NCI-H1105 (cell line): ENCODE measurements at regions not wholly inside any gene's neighbourhood (a gene's known extent, or its start where the extent isn't known, plus 50 kb on each side); places are given as distances from the start of the nearest gene placed in this dataset.

Experiments
- DNase-seq: peaks from one replicate; lab custom pipeline; 2025; lab: John Stamatoyannopoulos, UW

DNA sequence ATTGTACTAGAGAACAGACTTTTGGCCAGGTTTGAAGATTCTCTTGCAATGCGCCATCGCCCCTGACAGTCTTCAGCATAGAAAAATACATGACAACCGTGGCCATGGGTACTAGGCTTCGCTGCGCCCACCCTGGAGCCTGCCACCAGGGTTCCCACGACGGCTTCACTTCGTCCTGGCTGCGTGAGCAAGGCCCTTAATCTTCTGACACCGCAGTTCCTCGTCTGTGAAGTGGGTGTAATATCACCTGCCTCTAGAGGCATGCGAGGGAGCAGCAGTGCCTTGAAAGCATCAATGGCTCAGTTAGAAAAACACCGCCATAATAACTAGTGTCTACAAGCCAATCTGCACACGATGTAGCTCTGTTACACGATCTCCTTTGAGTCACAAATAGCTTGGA lies 175.2 kb upstream of the HS6ST1 start:
- no peak for DNase-seq

DNA sequence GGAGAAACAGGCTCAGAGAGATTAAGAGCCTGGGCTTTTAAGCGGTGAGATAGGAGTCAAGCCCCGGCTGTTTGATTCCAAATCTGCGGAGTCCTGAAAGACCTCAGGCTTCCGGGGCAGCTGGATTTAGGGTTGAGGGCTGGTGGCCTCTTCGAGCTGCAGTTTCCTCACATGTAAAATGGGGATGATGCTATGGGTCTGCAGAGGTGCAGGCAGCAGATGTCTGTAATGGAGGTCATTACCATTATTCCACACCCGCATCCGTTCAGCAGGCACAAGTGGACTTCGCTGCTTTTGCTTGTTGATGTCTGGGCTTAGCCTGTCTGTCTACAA lies 175.6 kb upstream of the HS6ST1 start:
- DNase-seq, result no peak

DNA sequence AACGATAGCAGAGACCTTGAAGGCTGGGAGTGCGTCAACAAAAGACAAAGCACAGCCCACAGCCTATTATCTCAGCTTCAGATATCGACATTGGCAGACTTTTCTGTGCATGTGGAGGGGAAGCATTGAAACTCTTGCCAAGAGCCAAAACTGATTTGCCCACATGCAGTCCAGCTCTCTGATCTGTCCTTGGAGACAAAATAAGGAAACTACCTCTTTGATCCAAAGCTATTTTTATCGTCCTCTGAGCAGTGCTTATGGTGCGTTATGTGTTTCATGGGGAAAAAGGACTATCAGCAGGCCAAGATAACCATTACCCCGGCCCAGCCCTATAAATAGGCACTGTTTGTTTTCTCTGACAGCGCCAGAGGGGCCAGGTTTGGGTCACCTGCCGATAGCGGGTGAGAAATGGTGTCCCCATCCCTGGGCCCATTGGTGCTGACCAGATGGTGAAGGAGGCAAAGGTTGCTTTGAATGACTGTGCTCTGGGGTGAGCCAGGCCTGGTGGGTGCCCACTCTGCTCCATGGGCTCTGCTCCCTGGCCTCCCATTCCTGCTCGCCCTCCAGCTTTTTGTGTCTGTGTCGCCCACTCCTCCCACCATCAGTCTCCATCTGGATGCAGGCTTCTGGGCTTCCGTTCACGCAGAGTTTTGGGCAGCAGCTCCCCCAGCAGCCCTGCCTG lies 176.1 kb upstream of the HS6ST1 start:
- no peak for DNase-seq

DNA sequence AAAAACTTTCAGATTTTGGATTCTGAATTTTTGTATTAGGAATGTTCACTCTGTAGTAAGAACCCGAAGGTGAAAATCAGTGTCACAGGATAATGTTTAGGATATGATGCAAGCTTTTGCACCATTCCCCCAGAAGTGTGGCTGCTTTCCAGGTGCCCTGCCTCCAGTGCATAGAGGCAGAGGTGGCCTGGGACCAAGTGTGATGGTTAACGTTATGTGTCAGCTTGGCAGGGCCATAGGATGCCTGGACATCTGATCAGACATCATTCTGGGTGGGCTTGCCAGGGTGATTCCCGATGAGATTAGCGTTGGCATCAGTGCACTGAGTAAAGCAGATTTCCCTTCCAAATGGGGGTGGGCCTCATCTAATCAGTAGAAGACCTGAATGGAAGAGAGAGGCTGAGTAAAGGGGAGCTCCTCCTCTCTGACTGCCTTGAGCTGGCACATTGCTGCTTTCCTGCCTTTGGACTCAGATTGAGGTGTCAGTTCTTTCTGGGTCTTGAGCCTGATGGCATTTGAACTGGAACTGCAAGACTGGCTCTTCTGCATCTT lies 177.4 kb upstream of the HS6ST1 start:
- no peak for DNase-seq

DNA sequence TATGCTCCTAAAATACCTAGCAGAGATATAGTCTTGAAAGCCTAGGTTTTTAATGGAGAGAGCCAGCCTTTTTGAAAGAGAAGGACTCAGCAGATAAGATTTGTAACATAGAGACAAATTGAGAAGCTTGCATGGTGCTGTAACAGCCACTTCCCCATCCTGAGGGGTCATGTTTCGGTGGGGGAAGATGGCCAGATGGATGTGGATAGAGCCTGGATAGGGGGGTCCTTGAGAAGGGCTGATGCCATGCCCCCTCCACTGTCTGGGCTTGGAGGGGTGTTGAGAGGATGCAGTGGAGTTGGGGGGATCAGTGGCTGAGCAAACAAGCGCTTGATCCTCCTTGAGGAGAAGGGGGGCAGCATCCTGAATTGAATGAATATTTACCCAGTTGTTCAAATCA lies 178.0 kb upstream of the HS6ST1 start:
- DNase-seq, result no peak

DNA sequence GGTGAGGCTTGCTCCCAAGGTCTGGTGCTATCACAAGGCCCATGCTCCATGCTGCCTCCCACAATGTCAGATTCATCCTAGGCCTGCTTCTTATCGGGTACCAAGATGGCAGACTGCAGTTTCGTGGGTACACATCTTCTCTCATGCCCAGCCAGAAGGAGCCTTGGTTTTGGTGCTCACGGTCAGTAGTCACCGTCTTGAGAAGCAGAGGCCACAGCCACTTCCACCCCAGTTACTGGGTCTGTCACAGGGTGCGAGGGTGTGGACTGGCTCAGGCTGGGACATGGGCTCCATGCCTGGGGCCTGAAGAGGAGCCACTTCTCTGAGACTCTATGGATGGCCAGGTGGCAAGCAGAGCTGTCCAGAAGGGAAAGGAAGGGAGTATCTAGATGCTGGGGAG lies 178.8 kb upstream of the HS6ST1 start:
- no peak for DNase-seq

DNA sequence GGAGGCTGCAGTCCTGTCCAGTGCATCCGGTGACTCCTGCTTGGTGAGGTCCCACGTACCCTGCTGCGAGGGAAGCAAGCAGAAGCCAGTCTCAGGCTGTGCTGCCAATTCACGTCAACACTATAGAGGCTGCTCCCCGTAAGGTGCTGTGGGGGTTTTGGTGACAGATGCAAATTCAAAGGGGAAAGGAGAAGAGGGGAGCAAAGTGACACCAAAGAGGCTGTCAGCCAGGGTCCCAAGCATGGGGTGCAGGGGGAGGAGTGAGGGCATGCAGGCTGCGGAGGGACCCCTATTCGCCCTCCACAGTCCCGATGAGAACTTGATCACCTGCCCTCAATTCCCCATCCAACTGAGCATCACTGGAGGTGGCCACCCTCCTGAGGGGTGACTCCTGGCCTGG lies 179.4 kb upstream of the HS6ST1 start:
- DNase-seq, result no peak

DNA sequence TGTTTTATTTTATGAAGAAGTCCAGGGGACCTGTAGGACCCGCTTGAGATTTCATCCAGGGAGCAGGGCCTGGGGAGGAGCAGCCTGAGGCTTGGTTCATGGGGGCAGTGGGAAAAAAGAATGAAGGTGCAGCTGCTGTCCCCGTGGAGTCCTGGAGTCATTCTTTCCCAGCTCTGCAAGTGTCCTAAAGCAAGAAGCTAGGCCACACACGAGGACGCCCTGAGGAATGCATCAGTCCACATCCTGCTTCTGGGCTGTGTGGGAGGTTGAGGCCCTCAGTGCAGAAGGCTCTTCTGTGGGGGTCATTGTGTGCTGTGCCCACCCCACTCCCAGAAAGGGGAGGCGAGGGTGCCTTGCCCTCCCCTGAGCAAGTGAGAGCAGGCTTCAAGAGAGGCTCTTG lies 179.9 kb upstream of the HS6ST1 start:
- no peak for DNase-seq

DNA sequence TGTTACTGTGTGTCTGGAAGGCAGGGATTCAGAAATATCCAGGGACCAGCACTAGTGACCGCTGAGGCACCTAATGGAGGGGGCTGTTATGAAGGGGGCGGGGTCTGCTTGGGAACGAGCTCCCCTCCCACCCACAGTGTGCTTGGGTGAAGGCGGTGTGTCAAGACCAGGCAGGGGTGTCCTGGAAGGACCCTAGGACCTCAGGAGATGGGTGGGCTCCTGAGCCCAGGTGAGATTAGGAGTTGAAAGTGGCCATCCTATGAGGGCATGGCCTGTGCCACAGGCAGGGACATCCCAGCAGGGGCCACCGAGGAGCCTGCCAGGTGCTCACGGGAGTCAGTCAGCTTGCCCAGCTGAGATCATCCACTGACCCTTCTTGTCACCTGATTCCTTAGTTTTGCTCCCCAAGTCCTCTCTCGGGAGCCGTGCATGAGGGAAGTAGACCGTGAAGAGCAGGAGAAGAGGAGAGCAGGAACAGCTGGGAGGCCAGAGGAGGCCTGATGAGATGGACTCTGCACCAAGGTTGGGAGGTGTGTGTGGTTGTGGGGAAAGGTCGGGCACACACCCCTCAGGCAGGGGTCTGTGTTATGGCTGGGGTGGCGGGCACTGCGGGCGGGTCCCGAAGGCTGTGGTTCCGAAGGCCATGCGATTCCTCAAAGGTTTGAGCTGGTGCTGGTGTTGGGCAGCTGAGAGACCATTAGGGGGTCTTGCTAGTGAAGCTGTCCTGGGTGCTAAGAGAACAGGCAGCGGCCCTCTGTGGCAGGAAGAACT lies 180.9 kb upstream of the HS6ST1 start:
- DNase-seq, result no peak

DNA sequence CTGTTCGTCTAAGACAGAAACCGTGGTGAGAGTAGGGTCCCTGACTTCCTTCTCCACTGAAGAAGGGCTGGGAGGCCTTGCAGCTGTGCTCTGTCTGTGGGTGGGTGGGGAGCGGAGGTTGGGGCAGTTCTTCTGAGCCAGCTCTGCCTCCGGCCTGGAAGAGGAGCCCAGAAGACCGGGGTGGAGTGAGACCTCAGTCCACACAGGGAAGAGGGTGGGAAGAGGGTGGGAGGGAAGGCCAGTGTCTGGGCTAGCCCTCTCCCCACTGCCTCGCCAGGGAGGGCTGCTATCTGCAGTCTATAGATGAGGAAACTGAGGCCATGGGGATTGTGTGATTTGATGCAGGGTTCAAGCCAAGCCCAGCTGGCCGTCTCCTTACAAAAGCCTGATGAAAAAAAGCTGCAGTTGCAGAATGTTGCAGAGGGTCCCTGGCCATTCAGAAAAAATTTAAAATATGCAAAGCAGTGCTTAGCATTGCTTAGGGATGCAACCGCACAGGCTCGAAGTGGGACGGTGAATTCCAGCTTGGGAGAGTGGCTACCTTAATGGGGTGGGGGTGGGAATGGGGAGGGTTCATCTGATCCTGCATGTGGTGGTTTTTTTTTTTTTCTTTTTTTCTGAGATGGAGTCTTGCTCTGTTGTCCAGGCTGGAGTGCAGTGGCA lies 181.6 kb upstream of the HS6ST1 start:
- no peak for DNase-seq

DNA sequence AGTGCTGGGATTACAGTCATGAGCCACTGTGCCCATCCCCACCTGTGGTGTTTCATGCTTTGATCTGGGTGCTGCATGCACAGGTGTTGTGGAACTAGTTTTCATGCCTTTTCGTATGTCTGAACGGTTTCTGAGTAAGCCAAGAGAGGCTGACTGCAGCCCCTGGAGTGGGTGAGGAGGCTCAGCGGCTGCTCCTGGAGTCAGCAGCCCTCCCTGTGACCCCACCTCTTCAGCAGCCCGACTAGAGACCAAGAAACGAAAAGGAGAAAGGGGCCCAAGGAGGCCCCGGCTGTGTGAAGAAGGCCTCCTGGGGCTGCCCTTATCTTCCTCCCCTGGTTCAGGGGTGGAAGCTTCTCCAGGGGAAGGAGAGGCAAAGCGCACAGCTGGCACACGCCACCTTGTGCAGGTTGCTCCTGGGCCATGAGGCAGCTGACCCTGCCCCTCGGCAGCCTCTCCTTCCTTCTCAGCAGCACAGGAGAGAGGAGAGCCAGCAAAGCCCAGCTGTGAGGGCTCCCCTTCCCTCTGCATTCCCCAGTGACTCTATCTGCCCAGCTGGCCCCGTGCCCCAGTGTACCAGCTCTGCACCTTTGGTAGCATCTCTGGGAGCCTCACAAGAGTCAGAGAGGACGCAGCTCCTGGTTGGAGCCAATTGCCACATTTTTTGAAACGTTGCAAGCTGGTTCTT lies 182.5 kb upstream of the HS6ST1 start:
- DNase-seq, result no peak

DNA sequence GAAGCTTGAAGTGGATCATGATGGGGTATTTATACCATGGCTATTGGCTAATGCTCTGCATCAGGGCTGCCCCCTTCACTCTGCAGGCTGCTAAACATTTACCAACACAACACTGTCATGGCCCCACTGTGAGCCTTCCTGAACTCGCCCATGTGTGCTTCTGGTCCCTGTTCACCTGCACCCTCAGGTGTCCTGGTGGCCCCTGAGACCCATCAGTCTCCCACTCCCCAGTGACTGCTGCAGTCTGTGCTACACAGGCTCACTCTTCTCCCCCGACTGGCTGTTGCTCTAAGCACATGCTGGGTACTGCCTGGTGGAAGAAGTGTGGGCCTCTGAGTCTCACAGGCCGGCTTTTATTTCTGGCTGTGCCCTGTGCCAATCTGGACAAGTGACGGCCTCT lies 183.0 kb upstream of the HS6ST1 start:
- DNase-seq, result no peak

DNA sequence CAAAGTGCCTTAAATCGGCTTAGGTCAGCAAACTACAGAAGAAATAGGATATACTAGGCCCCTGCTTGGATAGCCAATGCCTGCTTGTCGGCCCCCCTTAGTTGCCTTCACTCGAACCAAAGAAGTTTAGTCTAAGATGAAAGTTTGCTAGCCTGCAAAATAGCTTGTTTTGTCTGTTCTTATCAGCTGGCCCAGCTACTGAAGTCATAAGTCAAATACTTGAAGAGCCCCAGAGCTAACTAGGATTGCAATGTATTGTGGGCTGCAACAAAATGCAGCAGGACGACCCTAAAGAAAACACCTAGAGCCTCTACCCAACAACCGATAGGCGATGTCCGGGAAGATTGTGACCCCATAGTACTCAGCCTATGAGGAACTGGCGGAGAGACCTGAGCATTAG lies 183.5 kb upstream of the HS6ST1 start:
- DNase-seq, result no peak

DNA sequence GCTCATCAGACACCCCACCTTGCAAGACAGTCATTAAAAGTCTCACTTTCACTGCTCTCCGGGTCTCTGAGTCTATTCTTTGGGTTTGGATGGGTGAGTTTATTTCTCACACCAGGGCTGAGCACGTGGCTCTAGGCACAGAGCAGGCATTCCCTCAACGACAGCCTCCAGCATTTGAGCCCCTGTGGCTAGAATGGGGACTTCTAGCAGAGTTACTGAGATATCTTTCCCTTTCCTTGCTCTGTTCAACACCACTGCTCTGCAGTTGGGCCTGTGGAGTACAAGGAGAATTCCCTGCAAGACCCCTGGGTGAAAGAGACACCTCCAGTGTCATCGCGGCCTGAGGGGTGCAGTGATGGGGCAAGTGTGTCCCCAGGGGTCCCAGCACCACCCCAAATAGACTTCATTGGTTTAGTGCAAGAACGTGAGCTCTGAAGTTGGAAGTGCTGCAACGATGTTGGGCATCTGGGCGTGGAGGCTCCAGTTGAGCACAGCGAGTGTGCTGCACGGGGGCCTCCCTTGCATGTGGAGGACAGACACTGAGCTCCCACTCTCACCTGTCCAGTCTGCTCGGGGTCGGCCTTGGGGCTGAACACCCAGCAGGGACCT lies 184.1 kb upstream of the HS6ST1 start:
- DNase-seq, result no peak

DNA sequence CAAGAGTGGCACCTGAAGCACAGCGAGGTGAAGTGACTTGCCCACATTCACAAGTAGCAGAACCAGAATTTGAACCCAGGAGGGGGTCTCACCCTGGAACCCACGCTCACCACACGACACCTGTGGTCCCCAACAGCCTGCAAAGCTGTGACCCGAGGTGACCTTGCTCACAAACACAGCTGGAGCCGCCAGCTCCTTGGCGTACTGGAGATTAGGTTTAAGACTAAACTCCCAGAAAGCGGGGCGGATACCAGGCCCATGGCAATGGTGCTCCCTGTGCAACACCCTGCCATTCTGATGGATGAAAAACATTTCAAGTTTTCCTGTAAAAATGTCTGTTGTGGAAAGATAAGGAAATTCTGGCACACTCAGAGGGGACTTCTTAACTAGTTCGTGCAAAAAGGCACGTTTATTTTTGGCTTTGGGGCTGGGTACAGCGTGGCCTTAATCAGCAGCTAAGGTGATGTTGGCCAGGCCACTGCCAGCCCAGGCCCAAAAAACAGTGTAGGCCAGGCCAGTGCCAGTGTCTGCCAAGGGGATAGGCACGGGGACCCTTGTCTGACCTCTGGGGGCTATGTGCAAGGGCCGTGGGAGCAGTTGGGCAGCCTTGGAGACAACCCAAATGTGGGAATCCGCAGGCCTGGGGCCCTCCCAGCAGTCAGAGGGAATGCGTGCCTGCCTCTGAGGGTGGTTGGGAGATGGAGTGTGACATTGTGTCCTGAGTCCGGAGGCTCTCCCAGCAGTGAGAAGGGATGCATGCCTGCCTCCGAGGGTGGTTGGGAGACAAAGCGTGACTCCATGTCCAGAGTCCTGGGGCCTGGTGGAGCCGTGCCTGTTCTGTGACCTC lies 185.0 kb upstream of the HS6ST1 start:
- no peak for DNase-seq

DNA sequence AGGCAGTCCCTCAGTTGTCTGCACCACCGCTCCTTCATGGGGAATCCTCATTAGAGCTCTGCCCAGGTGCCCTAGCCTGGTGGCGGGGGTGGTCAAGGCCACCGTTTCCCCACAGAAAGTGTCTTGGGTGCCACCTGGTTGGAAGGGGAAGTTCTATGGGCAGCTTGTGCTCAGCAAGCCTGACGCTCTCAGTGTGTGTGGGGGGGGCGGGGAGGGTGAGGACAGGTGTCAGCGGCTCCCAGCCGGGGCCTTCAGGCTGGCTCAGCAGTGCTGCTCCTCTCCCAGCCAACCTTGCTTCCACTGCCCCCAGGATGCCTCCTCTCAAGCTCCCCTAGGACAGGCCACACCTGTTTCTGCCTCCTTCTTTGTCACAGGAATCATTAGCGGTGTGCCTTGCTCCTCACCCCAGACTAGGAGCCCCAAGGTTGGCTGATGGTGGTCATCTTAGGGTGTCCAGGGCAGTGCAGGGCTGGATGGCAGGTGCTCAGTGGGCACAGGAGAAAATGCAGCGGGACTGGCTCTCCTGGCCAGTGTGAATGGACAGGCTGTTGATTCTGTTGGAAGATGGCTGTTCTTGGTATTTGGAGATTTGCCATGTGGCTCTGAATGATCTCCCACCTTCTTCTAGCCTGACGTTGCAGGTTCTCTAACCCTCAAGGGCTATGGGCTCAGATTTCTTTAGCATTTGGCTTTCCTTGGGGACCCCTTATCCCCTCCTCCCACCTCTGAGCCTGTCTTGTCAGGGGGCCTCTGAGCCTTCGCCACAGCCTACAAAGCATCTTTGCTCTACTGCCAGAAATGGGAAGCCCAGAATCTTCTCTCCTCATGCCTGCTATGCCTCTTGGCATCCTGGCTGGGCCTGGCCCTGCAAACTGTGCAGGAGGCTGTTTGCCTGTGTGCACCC lies 185.8 kb upstream of the HS6ST1 start:
- DNase-seq, result no peak

DNA sequence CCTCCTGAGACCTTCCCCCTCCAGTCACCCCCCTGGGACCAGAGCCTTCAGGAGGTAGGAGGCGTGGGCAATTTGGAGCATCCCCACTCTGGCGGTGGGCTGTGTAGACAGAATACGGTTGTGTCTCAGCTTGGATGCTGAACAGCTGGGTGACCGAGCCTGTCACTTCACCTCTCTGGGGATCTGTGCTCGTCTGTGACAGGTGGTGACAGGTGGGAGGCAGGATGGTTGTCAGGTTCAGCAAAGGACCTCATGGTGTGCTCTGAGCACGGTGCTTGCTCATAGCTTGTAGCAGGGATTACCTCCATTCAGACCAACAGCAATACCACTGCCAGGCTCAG lies 186.5 kb upstream of the HS6ST1 start:
- DNase-seq, result no peak

DNA sequence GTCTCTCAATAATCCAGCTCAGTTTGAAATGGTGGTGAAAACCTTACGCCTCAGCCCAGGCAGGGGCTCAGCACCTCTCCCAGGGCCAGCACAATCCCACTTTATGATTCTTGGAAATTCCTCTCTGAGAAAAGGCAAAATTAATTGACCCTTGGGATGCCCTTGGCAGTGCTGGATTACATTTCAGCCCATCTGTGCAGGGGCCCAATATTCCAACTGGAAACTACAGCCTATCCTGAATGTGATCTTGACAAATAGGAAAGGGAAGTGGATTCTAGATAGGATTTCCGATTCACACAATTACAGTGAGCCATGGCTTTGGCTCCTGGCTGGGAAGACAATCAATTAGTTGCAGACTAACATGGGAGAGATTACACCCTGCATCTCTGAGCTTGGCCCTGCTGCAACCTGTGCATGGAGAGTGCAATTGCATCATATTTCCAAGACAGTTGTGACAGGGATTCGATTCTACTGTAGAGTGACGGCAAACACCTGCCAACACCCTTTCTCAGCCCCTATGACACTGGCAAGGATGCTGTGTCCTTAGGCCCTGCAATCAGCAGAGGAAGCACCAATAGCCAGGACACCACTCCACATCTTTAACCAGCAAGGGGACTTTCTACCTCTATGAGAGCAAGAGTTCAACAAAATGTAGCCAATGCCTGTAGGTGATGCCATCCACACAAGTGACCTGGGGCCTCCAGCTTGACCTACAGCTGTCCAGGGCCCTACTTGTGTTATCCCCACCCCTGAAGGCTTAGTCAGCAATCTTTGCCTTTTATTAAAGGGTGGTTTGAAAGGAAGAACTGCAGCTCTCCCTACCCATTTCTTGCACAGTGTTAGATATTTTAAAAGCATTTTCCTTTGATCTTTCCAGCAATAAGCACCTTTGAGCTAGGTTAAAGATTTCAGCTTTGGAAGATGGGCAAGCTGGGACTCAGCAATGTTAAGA lies 187.2 kb upstream of the HS6ST1 start:
- DNase-seq, result no peak

DNA sequence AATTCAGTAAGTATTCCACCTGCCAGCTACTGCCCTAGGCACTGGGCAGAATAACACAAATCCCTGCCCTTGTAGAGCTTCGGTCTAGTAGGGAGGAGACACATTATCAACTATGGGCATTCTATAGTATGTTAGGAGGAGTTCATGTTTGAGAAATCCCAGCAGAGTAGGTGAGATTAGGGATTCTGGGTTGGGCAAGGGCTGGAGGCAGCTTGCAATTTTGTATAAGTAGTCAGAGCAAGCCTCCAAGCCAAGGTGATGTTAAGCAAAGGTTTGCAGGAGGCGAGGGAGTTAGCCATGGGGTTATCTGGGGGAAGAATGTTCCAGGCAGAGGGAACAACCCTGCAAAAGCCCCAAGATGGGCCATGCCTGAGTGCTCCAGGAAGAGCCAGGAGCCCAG lies 187.9 kb upstream of the HS6ST1 start:
- no peak for DNase-seq
